HL-60 (cell line): ENCODE measurements at regions not wholly inside any gene's neighbourhood (a gene's known extent, or its start where the extent isn't known, plus 50 kb on each side); places are given as distances from the start of the nearest gene placed in this dataset.

Source experiments
- DNase-seq, 2 experiments: peaks; one replicate each; pipeline ENCODE4 v3.0.0-alpha.2; 2010 to 2020; ENCODE audit warnings: low read depth in 1 of 2, low spot score in 1 of 2
- H3K27ac ChIP-seq: fragments of 250-450 bp; sonication (Bioruptor Pico); replicated peaks from 2 replicates; pipeline ENCODE4 v1.5.1; 2020; ENCODE audit warnings: mild to moderate bottlenecking, moderate library complexity
- H3K27me3 ChIP-seq: fragments of 250-450 bp; sonication (Bioruptor Pico); 2 replicates; pipeline ENCODE4 v1.5.1; 2021; ENCODE audit warnings: mild to moderate bottlenecking, moderate library complexity; ENCODE audit not compliant: insufficient read depth, poor library complexity, severe bottlenecking
- H3K4me3 ChIP-seq: replicated peaks from 2 replicates; pipeline ENCODE4 v1.5.1; 2011; ENCODE audit warnings: mild to moderate bottlenecking, control low read depth, low read length; ENCODE audit not compliant: insufficient read depth
- CTCF ChIP-seq: IDR thresholded peaks from one replicate; pipeline ENCODE4 v1.5.1; 2011; ENCODE audit warnings: low read length, control low read depth, inconsistent platforms; ENCODE audit not compliant: insufficient read depth
- GABPA ChIP-seq: IDR thresholded peaks from 2 replicates; pipeline ENCODE4 v1.6.1; 2012; ENCODE audit warnings: low read depth
- POLR2AphosphoS5 ChIP-seq: IDR thresholded peaks from 2 replicates; pipeline ENCODE4 v1.6.1; 2012; ENCODE audit warnings: low read depth
- SPI1 ChIP-seq: IDR thresholded peaks from 2 replicates; pipeline ENCODE4 v1.6.1; 2012; ENCODE audit warnings: low read depth, mild to moderate bottlenecking, borderline replicate concordance
- TF ChIP-seq, protein P1 (sequence below): IDR thresholded peaks from 2 replicates; pipeline ENCODE4 v1.6.1; 2012; ENCODE audit warnings: low read depth; ENCODE audit not compliant: insufficient replicate concordance

GRCh38 chr1:102693345-102693744, 415.0 kb downstream of the COL11A1 start:
- Histone ChIP-seq H3K27ac (peak overlapping the region; percentile 13; the same call in 1 of the 2 replicates), H3K27me3 (no peaks in the 10 kb centered on the region), H3K4me3 (no peak overlapping the region)
- TF ChIP-seq CTCF (no peak), SPI1 (peak; percentile 72; the same call in 1 of the 2 replicates), GABPA (no peak)
- TF ChIP-seq, protein P1, sequence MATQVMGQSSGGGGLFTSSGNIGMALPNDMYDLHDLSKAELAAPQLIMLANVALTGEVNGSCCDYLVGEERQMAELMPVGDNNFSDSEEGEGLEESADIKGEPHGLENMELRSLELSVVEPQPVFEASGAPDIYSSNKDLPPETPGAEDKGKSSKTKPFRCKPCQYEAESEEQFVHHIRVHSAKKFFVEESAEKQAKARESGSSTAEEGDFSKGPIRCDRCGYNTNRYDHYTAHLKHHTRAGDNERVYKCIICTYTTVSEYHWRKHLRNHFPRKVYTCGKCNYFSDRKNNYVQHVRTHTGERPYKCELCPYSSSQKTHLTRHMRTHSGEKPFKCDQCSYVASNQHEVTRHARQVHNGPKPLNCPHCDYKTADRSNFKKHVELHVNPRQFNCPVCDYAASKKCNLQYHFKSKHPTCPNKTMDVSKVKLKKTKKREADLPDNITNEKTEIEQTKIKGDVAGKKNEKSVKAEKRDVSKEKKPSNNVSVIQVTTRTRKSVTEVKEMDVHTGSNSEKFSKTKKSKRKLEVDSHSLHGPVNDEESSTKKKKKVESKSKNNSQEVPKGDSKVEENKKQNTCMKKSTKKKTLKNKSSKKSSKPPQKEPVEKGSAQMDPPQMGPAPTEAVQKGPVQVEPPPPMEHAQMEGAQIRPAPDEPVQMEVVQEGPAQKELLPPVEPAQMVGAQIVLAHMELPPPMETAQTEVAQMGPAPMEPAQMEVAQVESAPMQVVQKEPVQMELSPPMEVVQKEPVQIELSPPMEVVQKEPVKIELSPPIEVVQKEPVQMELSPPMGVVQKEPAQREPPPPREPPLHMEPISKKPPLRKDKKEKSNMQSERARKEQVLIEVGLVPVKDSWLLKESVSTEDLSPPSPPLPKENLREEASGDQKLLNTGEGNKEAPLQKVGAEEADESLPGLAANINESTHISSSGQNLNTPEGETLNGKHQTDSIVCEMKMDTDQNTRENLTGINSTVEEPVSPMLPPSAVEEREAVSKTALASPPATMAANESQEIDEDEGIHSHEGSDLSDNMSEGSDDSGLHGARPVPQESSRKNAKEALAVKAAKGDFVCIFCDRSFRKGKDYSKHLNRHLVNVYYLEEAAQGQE = no peak
- peak; percentile 23 to 57 for DNase-seq

GRCh38 chr1:102691592-102692090, 416.7 kb downstream of the COL11A1 start:
- no peak for TF ChIP-seq POLR2AphosphoS5
- TF ChIP-seq, protein P1 = no peak
- no peak for TF ChIP-seq GABPA
- TF ChIP-seq SPI1 = no peak
- no peak for TF ChIP-seq CTCF
- H3K27ac ChIP-seq = no peak overlapping the region
- no peak overlapping the region for H3K4me3 ChIP-seq
- DNase-seq = no peak
- H3K27me3 ChIP-seq = no peaks in the 10 kb centered on the region

GRCh38 chr1:102687383-102687782, 420.9 kb downstream of the COL11A1 start:
- no peak for DNase-seq
- Histone ChIP-seq H3K27me3 (no peaks in the 10 kb centered on the region), H3K27ac (no peak overlapping the region), H3K4me3 (no peak overlapping the region)
- TF ChIP-seq, protein P1 = no peak
- TF ChIP-seq GABPA = no peak
- no peak for TF ChIP-seq POLR2AphosphoS5
- TF ChIP-seq SPI1 = no peak
- no peak for TF ChIP-seq CTCF
